ENCODE measurements at regions not wholly inside any gene's neighbourhood (a gene's known extent, or its start where the extent isn't known, plus 50 kb on each side); places are given as distances from the start of the nearest gene placed in this dataset.
"Not testable (repeated sequence)": the region's sequence is repeated elsewhere in the genome, so short reads cannot be mapped to it uniquely, and the experiment has no call there.

- DNase-seq = no peak
Measured at GRCh38 chr2:14424478-14425390, 207.8 kb upstream of the LRATD1 start.

- no peak for DNase-seq
Measured at GRCh38 chr2:14425869-14426268, 206.6 kb upstream of the LRATD1 start.

DNA sequence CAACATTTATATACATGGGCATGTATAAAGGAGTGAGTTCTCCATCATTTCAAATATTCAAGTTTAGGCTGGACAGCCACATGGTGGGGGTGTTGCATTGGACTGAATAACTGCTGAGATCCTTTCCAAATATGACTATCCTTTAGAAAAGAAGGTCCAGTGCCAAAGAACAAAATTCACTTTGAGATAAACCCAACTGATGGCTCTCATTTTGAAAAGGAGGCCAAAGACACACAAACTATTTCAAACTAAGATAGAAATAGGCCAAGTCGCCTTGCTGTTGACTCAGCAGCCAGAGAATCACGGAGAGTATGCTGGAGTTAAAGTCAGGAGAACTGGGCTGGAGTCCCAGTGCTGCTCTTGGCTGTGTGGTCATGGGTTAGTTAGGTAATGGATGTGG, 204.5 kb upstream of the LRATD1 start:
- DNase-seq = no peak

DNA sequence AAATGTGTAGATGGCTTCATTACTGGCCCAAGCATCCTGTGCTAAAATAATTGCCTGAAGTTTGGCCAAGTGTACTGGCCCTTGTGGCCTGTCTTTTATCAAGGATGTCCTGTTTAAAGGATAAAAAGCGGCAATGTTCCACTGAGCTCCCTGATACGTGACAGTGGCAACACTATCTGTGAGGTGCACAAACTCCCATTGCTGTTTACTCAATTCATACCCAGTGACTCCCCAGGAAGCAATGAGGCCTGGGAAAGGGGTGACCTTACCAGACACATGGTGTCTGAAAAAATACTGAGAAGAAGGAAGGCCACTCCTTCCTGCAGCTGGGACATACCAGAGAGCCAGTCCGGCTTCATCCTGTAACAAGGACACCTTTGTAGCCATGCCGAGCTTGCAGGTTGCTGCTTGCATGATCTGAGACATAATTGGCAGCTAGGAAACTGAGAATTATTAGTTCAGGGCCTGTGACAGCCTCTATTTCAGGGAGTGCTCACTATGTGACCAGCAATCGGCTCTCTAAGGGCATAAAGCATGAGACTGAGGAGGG, 198.5 kb upstream of the LRATD1 start:
- no peak for DNase-seq

DNA sequence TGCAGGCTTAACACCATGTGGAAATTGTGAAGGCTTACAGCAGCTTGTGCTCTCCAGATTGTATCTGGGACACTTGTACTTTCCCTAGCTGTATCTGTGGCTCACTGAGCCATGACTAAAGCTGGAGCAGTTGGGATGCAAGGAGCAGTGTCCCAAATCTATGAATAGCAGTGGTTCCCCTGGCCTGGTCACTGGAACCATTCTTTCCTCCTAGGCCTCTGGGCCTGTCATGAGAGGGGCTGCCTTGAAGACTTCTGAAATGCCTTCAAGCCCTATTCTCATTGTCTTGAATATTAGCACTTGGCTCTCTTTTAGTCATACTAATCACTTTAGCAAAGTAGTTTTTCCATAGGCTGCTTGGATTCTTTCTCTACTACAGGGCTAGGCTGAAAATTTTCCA, 186.8 kb upstream of the LRATD1 start:
- DNase-seq = no peak

- DNase-seq = no peak
Measured at GRCh38 chr2:14448340-14448739, 184.2 kb upstream of the LRATD1 start.

DNA sequence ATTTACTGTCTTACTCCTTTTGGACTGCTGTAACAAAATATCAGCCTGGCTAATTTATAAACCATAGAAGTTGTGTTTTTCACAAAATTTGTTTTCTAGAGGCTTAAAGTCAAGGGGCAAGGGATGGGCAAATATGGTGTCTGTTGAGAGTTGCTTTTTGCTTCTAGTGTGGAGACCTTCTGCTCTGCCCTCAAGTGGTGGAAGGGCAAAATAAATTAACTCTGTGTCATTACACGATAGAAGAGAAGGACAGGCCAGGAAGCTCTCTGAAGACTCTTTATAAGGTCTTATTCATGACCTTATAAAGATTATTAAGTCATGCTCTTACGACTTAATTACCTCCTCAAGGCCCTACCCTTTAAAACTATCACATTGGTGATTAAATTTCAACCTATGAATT, 181.2 kb upstream of the LRATD1 start:
- DNase-seq = no peak

DNA sequence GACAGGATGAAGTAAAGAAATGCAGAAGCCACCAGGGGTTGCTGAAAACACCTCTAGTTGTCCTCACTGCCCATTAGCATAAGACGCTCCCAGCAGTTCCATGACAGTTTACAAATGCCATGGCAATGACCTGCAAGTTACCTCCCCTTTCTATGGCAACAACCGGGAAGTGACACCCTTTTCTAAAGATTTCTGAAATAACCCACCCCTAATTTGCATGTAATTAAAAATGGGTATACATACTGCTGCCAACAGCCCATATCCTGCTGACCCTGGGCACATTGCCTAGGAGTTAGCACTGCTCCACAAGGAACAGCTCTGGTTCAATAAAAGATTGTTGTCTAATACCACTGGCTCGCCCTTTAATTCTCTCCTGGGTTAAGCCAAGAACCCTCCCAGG, 178.3 kb upstream of the LRATD1 start:
- no peak for DNase-seq

DNA sequence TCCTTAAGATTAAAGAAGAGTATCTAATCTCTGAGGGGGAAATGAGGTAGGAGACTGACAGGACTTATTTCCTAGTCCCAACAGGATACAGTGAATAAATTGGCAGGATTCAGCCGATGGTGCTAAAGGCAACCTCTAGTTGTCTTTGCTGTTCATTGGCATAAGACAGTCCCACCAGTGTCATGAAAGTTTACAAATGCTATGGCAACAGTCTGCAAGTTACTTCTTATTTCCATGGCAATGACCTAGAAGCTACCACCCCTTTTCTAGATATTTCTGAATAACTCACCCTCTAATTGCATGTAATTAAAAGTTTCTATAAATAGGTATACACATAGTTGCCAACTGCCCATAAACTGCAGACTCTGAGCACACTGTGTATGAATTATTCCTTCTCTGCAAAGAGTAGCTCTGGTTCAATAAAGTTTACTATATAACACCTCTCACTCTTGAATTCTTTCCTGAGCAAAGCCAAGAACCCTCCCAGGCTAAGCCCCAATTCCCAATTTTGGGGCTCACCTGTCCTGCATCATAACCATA, 172.7 kb upstream of the LRATD1 start:
- DNase-seq = no peak

DNA sequence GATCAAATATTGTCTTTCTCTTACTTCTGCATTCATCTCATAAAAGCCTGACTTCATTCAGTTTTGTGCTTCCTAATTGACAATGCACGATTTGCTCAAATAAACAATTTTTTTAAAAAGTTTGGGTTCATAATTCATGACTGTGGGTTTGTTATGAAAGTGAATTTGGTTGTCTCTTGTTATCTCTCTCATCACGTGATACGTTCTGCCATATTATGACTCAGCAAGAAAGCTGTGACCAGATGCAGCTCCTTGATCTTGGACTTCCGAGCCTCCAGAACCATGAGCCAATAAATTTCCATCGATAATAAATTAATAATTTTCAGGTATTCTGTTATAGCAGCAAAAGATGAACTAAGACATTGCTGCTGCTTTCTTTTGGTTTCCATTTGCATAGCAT, 156.5 kb upstream of the LRATD1 start:
- no peak for DNase-seq

GRCh38 chr2:14479486-14479885, 153.0 kb upstream of the LRATD1 start:
- no peak for DNase-seq

DNA sequence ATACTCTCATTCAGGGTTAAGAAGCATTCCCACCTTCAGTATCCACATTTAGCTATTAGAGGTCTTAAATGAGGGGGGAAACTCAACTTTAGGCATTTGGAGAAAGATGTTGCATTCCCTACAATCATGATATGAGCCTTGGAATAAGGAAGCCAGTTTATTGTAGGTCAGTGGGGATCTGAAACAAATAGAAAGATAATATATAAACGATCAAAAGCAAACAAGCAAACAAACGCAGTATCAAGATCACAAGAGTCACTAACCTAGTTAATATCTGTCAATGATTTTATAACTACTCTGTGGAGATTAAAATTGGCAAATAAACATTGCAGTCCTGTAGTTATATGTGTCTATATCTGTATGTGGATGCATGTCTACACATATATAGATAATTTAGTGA, 152.4 kb upstream of the LRATD1 start:
- DNase-seq = no peak

DNA sequence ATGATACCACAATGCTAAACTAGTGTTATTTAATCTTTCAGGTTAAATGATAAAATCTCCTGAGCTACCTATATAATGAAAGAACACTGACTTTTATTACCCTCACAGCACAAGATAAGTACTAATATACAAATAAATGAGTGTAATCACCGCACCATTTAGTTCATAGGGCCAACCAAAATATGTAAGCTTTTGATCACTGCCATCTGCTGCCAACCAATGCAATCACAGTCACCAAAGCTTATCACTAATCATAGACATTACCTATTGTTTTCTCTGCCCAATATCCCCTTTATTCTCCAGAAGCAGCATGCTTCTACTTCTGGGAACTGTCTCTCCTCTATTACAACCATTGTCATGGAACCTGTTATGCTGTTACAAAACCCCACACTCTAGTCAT, 151.6 kb upstream of the LRATD1 start:
- DNase-seq = no peak

- DNase-seq = no peak
Measured at GRCh38 chr2:14492920-14493503, 139.5 kb upstream of the LRATD1 start.

GRCh38 chr2:14494759-14495158, 137.8 kb upstream of the LRATD1 start:
- DNase-seq = no peak

DNA sequence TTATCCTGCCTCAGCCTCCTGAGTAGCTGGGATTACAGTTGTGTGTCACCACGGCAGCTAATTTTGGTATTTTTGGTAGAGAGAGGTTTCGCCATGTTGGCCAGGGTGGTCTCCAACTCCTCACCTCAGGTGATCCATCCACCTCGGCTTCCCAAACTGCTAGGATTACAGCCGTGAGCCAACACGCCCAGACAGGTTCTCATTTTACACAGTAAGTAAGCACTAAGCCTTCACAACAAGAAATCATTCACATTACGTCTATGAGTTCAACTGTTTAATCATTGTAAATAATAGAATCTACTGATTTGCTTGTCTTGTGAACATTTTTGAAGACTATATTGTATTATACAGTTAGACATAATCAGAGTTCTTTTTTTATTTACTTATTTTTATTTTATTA, 131.5 kb upstream of the LRATD1 start:
- no peak for DNase-seq

- not testable (repeated sequence) for DNase-seq
Measured at GRCh38 chr2:14506955-14507354, 125.6 kb upstream of the LRATD1 start.

GRCh38 chr2:14511541-14511940, 121.0 kb upstream of the LRATD1 start:
- no peak for DNase-seq

- DNase-seq = no peak
Measured at GRCh38 chr2:14513903-14514302, 118.6 kb upstream of the LRATD1 start.

- DNase-seq = no peak
Measured at GRCh38 chr2:14516844-14517243, 115.7 kb upstream of the LRATD1 start.

- DNase-seq = no peak
Measured at GRCh38 chr2:14517731-14518130, 114.8 kb upstream of the LRATD1 start.

DNA sequence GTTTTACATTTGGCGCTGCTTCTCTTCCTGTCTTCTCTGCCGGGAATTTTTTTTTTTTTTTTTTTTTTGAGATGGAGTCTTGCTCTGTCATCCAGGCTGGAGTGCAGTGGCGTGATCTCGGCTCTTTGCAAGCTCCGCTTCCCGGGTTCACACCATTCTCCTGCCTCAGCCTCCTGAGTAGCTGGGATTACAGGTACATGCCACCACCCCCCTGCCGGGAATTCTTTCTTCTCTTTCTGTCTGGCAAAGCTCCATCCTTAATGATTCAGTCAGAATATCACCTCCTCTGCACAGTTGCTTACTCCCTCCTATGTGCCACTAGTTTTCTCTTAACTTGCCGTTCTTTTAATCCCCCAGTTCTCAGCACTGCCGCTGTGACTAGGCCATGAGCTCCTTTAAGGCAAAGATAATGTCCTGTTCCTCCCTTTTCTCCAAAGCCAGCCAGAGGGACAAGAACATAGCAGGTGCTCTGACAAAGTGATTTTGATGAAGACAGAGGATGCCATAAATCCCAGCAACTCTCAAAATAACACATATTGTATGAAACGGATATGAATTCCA, 112.1 kb upstream of the LRATD1 start:
- no peak for DNase-seq
